ENCODE measurements at regions not wholly inside any gene's neighbourhood (a gene's known extent, or its start where the extent isn't known, plus 50 kb on each side); places are given as distances from the start of the nearest gene placed in this dataset.
"Not testable (repeated sequence)": the region's sequence is repeated elsewhere in the genome, so short reads cannot be mapped to it uniquely, and the experiment has no call there.

GRCh38 chr16:33773966-33774365, 314.6 kb downstream of the TP53TG3F start:
- not testable (repeated sequence) for TF ChIP-seq CTCF (IDR thresholded peaks at IDR 0.05); POLR2A (IDR thresholded peaks at IDR 0.05); POLR2AphosphoS5 (IDR thresholded peaks at IDR 0.05; ENCODE audit: insufficient read depth in 1 of 2, low read depth in 1 of 2)

All from vagina (tissue), 2 donors.